OCI-LY3 (cell line): ENCODE measurements at regions not wholly inside any gene's neighbourhood (a gene's known extent, or its start where the extent isn't known, plus 50 kb on each side); places are given as distances from the start of the nearest gene placed in this dataset.
"Not testable (repeated sequence)": the region's sequence is repeated elsewhere in the genome, so short reads cannot be mapped to it uniquely, and the experiment has no call there.

Source experiments
- H2AFZ ChIP-seq: fragments of 200-600, 300-600 bp; shearing (Covaris generic); 2 replicates; pipeline ENCODE4 v1.6.0; 2014; ENCODE audit warnings: antibody characterized with exemption, low read depth, low read length
- H3K27ac ChIP-seq: fragments of 200-600, 300-600 bp; sonication (generic); 2 replicates; pipeline ENCODE4 v1.5.1; 2014; ENCODE audit warnings: mild to moderate bottlenecking, low read length, moderate library complexity, mixed read lengths
- H3K27me3 ChIP-seq: fragments of 200-600, 300-600 bp; sonication (generic); 2 replicates; pipeline ENCODE4 v1.6.1; 2014; ENCODE audit warnings: low read depth, low read length, mixed read lengths
- H3K36me3 ChIP-seq: fragments of 200-600, 300-600 bp; sonication (generic); replicated peaks from 2 replicates; pipeline ENCODE3; 2014; ENCODE audit warnings: low read depth, low read length, mixed read lengths
- H3K4me1 ChIP-seq: fragments of 300-600, 200-600 bp; sonication (generic); 2 replicates; pipeline ENCODE4 v1.6.1; 2014; ENCODE audit warnings: low read length, mixed read lengths
- H3K4me2 ChIP-seq: fragments of 200-600, 300-600 bp; sonication (generic); 2 replicates; pipeline ENCODE4 v1.6.1; 2014; ENCODE audit warnings: low read length, mixed read lengths
- H3K4me3 ChIP-seq: fragments of 300-600, 200-600 bp; sonication (generic); 2 replicates; pipeline ENCODE4 v1.5.1; 2014; ENCODE audit warnings: antibody characterized with exemption, mild to moderate bottlenecking, low read length, moderate library complexity
- H3K79me2 ChIP-seq: fragments of 300-600, 200-600 bp; shearing (Covaris generic); 2 replicates; pipeline ENCODE4 v1.6.1; 2014; ENCODE audit warnings: mild to moderate bottlenecking, low read length, mixed read lengths
- H3K9ac ChIP-seq: fragments of 300-600, 200-600 bp; shearing (Covaris generic); 2 replicates; pipeline ENCODE4 v1.6.0; 2014; ENCODE audit warnings: mild to moderate bottlenecking, low read length, moderate library complexity
- H3K9me3 ChIP-seq: fragments of 200-600, 300-600 bp; shearing (Covaris generic); 2 replicates; pipeline ENCODE4 v1.6.1; 2014; ENCODE audit warnings: low read length, mixed read lengths; ENCODE audit not compliant: insufficient read depth
- H4K20me1 ChIP-seq: fragments of 200-600, 300-600 bp; sonication (generic); 2 replicates; pipeline ENCODE4 v1.6.1; 2016; ENCODE audit warnings: low read length, mixed read lengths; ENCODE audit not compliant: insufficient read depth
- CTCF ChIP-seq: fragments of 200-600, 300-600 bp; sonication (generic); IDR thresholded peaks from 2 replicates; pipeline ENCODE4 v1.5.1; 2014; ENCODE audit warnings: antibody characterized with exemption, low read length, low read depth
- EZH2phosphoT487 ChIP-seq: fragments of 200-600 bp; shearing (Covaris generic); IDR thresholded peaks from 2 replicates; pipeline ENCODE4 v1.6.1; 2018; ENCODE audit warnings: antibody characterized with exemption, mixed run types, low read depth

GRCh38 chr22:23433127-23434005 lies 146.7 kb downstream of the IGLL1 start:
- peak overlapping the region; percentile 63 for H3K4me3 ChIP-seq
- not testable (repeated sequence) for H3K4me1 ChIP-seq, H4K20me1 ChIP-seq, H3K9ac ChIP-seq, H3K27me3 ChIP-seq, H3K36me3 ChIP-seq, H3K27ac ChIP-seq, H3K9me3 ChIP-seq, H3K79me2 ChIP-seq
- peak overlapping the region; percentile 73 for H3K4me2 ChIP-seq
- 0 out of 2 replicates have a peak overlapping the region, but pooled peaks have one; percentile 64 for H2AFZ ChIP-seq
- TF ChIP-seq CTCF, result peak; percentile 22; the same call in 1 of the 2 replicates

GRCh38 chr22:23432719-23433118 lies 147.4 kb downstream of the IGLL1 start:
- H3K4me3 ChIP-seq, result peak overlapping the region; percentile 63
- not testable (repeated sequence) for H3K27ac ChIP-seq, H3K36me3 ChIP-seq, H4K20me1 ChIP-seq, H3K79me2 ChIP-seq, H3K9me3 ChIP-seq, H3K9ac ChIP-seq, H3K27me3 ChIP-seq, H3K4me1 ChIP-seq
- H3K4me2 ChIP-seq, result peak overlapping the region; percentile 73
- H2AFZ ChIP-seq, result 0 out of 2 replicates have a peak overlapping the region, but pooled peaks have one; percentile 64

GRCh38 chr22:23431337-23432072 lies 148.6 kb downstream of the IGLL1 start:
- H3K4me1 ChIP-seq, result no peaks in the 10 kb centered on the region
- H3K79me2 ChIP-seq, result no peaks in the 10 kb centered on the region
- no peaks in the 10 kb centered on the region for H4K20me1 ChIP-seq
- H3K27me3 ChIP-seq, result no peaks in the 10 kb centered on the region
- no peak overlapping the region for H3K9ac ChIP-seq
- H3K27ac ChIP-seq, result no peak overlapping the region
- H3K9me3 ChIP-seq, result 0 out of 2 replicates have a peak, but pooled peaks cover 5% of the 10 kb centered on the region
- no peaks in the 10 kb centered on the region for H3K36me3 ChIP-seq
- no peak overlapping the region for H3K4me2 ChIP-seq
- H3K4me3 ChIP-seq, result no peak overlapping the region
- TF ChIP-seq CTCF, result no peak
- no peak for TF ChIP-seq EZH2phosphoT487
- no peak overlapping the region for H2AFZ ChIP-seq

- not testable (repeated sequence) for H3K4me2 ChIP-seq, H3K9ac ChIP-seq, H4K20me1 ChIP-seq, H3K4me1 ChIP-seq, H2AFZ ChIP-seq, H3K9me3 ChIP-seq, H3K79me2 ChIP-seq, H3K27me3 ChIP-seq, H3K4me3 ChIP-seq, H3K27ac ChIP-seq, H3K36me3 ChIP-seq
Observed at GRCh38 chr22:23424551-23425068, 155.5 kb downstream of the IGLL1 start.

- Histone ChIP-seq H3K9ac (no peak overlapping the region), H3K27ac (no peak overlapping the region), H2AFZ (no peak overlapping the region), H3K4me2 (no peak overlapping the region), H3K79me2 (no peaks in the 10 kb centered on the region), H3K4me1 (peaks cover 4% of the 10 kb centered on the region; the same call in 1 of the 2 replicates), H3K4me3 (no peak overlapping the region), H3K36me3 (no peaks in the 10 kb centered on the region), H3K27me3 (no peaks in the 10 kb centered on the region), H3K9me3 (no peaks in the 10 kb centered on the region), H4K20me1 (no peaks in the 10 kb centered on the region)
- TF ChIP-seq CTCF (no peak), EZH2phosphoT487 (no peak)
Observed at GRCh38 chr22:23424031-23424430, 156.1 kb downstream of the IGLL1 start.

GRCh38 chr22:23422281-23422680 lies 157.8 kb downstream of the IGLL1 start:
- not testable (repeated sequence) for H3K36me3 ChIP-seq, H3K27ac ChIP-seq, H3K9me3 ChIP-seq, H3K27me3 ChIP-seq, H3K4me1 ChIP-seq, H4K20me1 ChIP-seq, H3K4me3 ChIP-seq, H2AFZ ChIP-seq, H3K9ac ChIP-seq, H3K79me2 ChIP-seq, H3K4me2 ChIP-seq
